ENCODE measurements at regions not wholly inside any gene's neighbourhood (a gene's known extent, or its start where the extent isn't known, plus 50 kb on each side); places are given as distances from the start of the nearest gene placed in this dataset.

- no peaks in the 10 kb centered on the region for H3K36me3 Mint-ChIP-seq
- no peak overlapping the region for H3K4me3 Mint-ChIP-seq
- H3K27ac Mint-ChIP-seq: no peak overlapping the region
- no peak for DNase-seq
- H3K9me3 Mint-ChIP-seq: peaks cover 0 to 3% (median 0%) of the 10 kb centered on the region in 3 donors
- Histone ChIP-seq H3K9me3 (no peaks in the 10 kb centered on the region), H3K4me3 (ENCODE audit: control insufficient read depth in 1 of 2, extremely low read depth in 1 of 2, low read length in 1 of 2) (no peak overlapping the region), H3K4me1 (ENCODE audit: control insufficient read depth in 1 of 2, extremely low read depth in 1 of 2, insufficient read depth in 2 of 2, low read length in 2 of 2) (no peaks in the 10 kb centered on the region), H3K36me3 (ENCODE audit: control insufficient read depth in 2 of 2, extremely low read depth in 1 of 2, insufficient read depth in 1 of 2, low read length in 1 of 2) (no peaks in the 10 kb centered on the region), H3K27ac (ENCODE audit: low read length) (no peak overlapping the region), H3K27me3 (replicated peaks in 1 of 2; ENCODE audit: control insufficient read depth in 2 of 2, extremely low read depth in 1 of 2, insufficient read depth in 2 of 2, low read length in 1 of 2) (no peaks in the 10 kb centered on the region)
- H3K4me1 Mint-ChIP-seq: no peaks in the 10 kb centered on the region
- CTCF ChIA-PET: no interaction called here
- peaks cover 4% of the 10 kb centered on the region in 2 donors for H3K27me3 Mint-ChIP-seq
- no CpG with 5 or more reads among the region's 7 CpGs for WGBS (ENCODE audit: insufficient coverage)
- ATAC-seq (replicated peaks in 1 of 4): no peak
- POLR2A ChIA-PET: interaction anchor here in 1 of 2 donors (0.6 kb wide), 1 partner anchor 351 kb away, joined by 4 read pairs; no protein-coding TSS in a partner anchor
Measured at GRCh38 chr5:58153255-58153654, 306.6 kb downstream of the PLK2 start.

- no peak overlapping the region for H3K27ac Mint-ChIP-seq
- ChIA-PET CTCF (no interaction called here), POLR2A (no interaction called here)
- H3K36me3 ChIP-seq (ENCODE audit: control insufficient read depth in 2 of 2, extremely low read depth in 1 of 2, insufficient read depth in 1 of 2, low read length in 1 of 2): no peaks in the 10 kb centered on the region
- H3K4me1 Mint-ChIP-seq: no peaks in the 10 kb centered on the region
- peaks cover 0 to 3% (median 0%) of the 10 kb centered on the region in 3 donors for H3K9me3 Mint-ChIP-seq
- H3K9me3 ChIP-seq: no peaks in the 10 kb centered on the region
- ATAC-seq (replicated peaks in 1 of 4) (no peak), DNase-seq (no peak)
- WGBS (ENCODE audit: insufficient coverage): no CpG with 5 or more reads among the region's 1 CpG
- H3K27me3 Mint-ChIP-seq: peaks cover 4% of the 10 kb centered on the region in 2 donors
- no peak overlapping the region for H3K4me3 Mint-ChIP-seq
- no peaks in the 10 kb centered on the region for H3K4me1 ChIP-seq (ENCODE audit: control insufficient read depth in 1 of 2, extremely low read depth in 1 of 2, insufficient read depth in 2 of 2, low read length in 2 of 2)
- H3K4me3 ChIP-seq (ENCODE audit: control insufficient read depth in 1 of 2, extremely low read depth in 1 of 2, low read length in 1 of 2): no peak overlapping the region
- H3K27me3 ChIP-seq (replicated peaks in 1 of 2; ENCODE audit: control insufficient read depth in 2 of 2, extremely low read depth in 1 of 2, insufficient read depth in 2 of 2, low read length in 1 of 2): no peaks in the 10 kb centered on the region
- H3K36me3 Mint-ChIP-seq: no peaks in the 10 kb centered on the region
- no peak overlapping the region for H3K27ac ChIP-seq (ENCODE audit: low read length)
Measured at GRCh38 chr5:58151414-58151813, 308.5 kb downstream of the PLK2 start.

GRCh38 chr5:58150926-58151325 lies 309.0 kb downstream of the PLK2 start:
- no peak overlapping the region for H3K27ac Mint-ChIP-seq
- ATAC-seq (replicated peaks in 1 of 4) (no peak), DNase-seq (no peak)
- H3K4me1 ChIP-seq (ENCODE audit: control insufficient read depth in 1 of 2, extremely low read depth in 1 of 2, insufficient read depth in 2 of 2, low read length in 2 of 2): no peaks in the 10 kb centered on the region
- POLR2A ChIA-PET: no interaction called here
- H3K4me3 ChIP-seq (ENCODE audit: control insufficient read depth in 1 of 2, extremely low read depth in 1 of 2, low read length in 1 of 2): no peak overlapping the region
- H3K27me3 ChIP-seq (replicated peaks in 1 of 2; ENCODE audit: control insufficient read depth in 2 of 2, extremely low read depth in 1 of 2, insufficient read depth in 2 of 2, low read length in 1 of 2): no peaks in the 10 kb centered on the region
- no peak overlapping the region for H3K4me3 Mint-ChIP-seq
- H3K9me3 ChIP-seq: no peaks in the 10 kb centered on the region
- no peaks in the 10 kb centered on the region for H3K36me3 ChIP-seq (ENCODE audit: control insufficient read depth in 2 of 2, extremely low read depth in 1 of 2, insufficient read depth in 1 of 2, low read length in 1 of 2)
- H3K4me1 Mint-ChIP-seq: no peaks in the 10 kb centered on the region
- H3K36me3 Mint-ChIP-seq: no peaks in the 10 kb centered on the region
- H3K27ac ChIP-seq (ENCODE audit: low read length): no peak overlapping the region
- H3K27me3 Mint-ChIP-seq: peaks cover 4% of the 10 kb centered on the region in 2 donors
- H3K9me3 Mint-ChIP-seq: peaks cover 0 to 3% (median 0%) of the 10 kb centered on the region in 3 donors
- CTCF ChIA-PET: no interaction called here
- 80% methylated on average over 1 of the region's 2 CpGs for WGBS (ENCODE audit: insufficient coverage)

- no peak overlapping the region for H3K4me3 Mint-ChIP-seq
Measured at GRCh38 chr5:58149746-58150145, 310.1 kb downstream of the PLK2 start.

GRCh38 chr5:58149345-58149744 lies 310.5 kb downstream of the PLK2 start:
- no peak for DNase-seq
- no peaks in the 10 kb centered on the region for H3K27me3 ChIP-seq (replicated peaks in 1 of 2; ENCODE audit: control insufficient read depth in 2 of 2, extremely low read depth in 1 of 2, insufficient read depth in 2 of 2, low read length in 1 of 2)
- Mint-ChIP-seq H3K27me3 (peaks cover 4% of the 10 kb centered on the region in 2 donors), H3K9me3 (peaks cover 0 to 3% (median 0%) of the 10 kb centered on the region in 3 donors), H3K4me3 (no peak overlapping the region), H3K36me3 (no peaks in the 10 kb centered on the region), H3K27ac (no peak overlapping the region), H3K4me1 (no peaks in the 10 kb centered on the region)
- H3K4me3 ChIP-seq (ENCODE audit: control insufficient read depth in 1 of 2, extremely low read depth in 1 of 2, low read length in 1 of 2): no peak overlapping the region
- CTCF ChIA-PET: no interaction called here
- no peaks in the 10 kb centered on the region for H3K9me3 ChIP-seq
- no peak for ATAC-seq (replicated peaks in 1 of 4)
- WGBS (ENCODE audit: insufficient coverage): 45% methylated on average over 2 of the region's 3 CpGs
- no peaks in the 10 kb centered on the region for H3K36me3 ChIP-seq (ENCODE audit: control insufficient read depth in 2 of 2, extremely low read depth in 1 of 2, insufficient read depth in 1 of 2, low read length in 1 of 2)
- no peak overlapping the region for H3K27ac ChIP-seq (ENCODE audit: low read length)
- POLR2A ChIA-PET: no interaction called here
- H3K4me1 ChIP-seq (ENCODE audit: control insufficient read depth in 1 of 2, extremely low read depth in 1 of 2, insufficient read depth in 2 of 2, low read length in 2 of 2): no peaks in the 10 kb centered on the region

More at GRCh38 chr5:58149746-58150145, 310.1 kb downstream of the PLK2 start:
- no peak overlapping the region for H3K27ac Mint-ChIP-seq
- peaks cover 4% of the 10 kb centered on the region in 2 donors for H3K27me3 Mint-ChIP-seq
- no peaks in the 10 kb centered on the region for H3K9me3 ChIP-seq
- no peaks in the 10 kb centered on the region for H3K36me3 Mint-ChIP-seq
- peaks cover 0 to 3% (median 0%) of the 10 kb centered on the region in 3 donors for H3K9me3 Mint-ChIP-seq
- WGBS (ENCODE audit: insufficient coverage): 100% methylated on average over 1 of the region's 4 CpGs
- H3K36me3 ChIP-seq (ENCODE audit: control insufficient read depth in 2 of 2, extremely low read depth in 1 of 2, insufficient read depth in 1 of 2, low read length in 1 of 2): no peaks in the 10 kb centered on the region
- ChIA-PET POLR2A (no interaction called here), CTCF (no interaction called here)
- H3K4me3 ChIP-seq (ENCODE audit: control insufficient read depth in 1 of 2, extremely low read depth in 1 of 2, low read length in 1 of 2): no peak overlapping the region
- H3K27ac ChIP-seq (ENCODE audit: low read length): no peak overlapping the region
- no peak for DNase-seq
- no peak for ATAC-seq (replicated peaks in 1 of 4)
- H3K27me3 ChIP-seq (replicated peaks in 1 of 2; ENCODE audit: control insufficient read depth in 2 of 2, extremely low read depth in 1 of 2, insufficient read depth in 2 of 2, low read length in 1 of 2): no peaks in the 10 kb centered on the region
- H3K4me1 ChIP-seq (ENCODE audit: control insufficient read depth in 1 of 2, extremely low read depth in 1 of 2, insufficient read depth in 2 of 2, low read length in 2 of 2): no peaks in the 10 kb centered on the region
- H3K4me1 Mint-ChIP-seq: no peaks in the 10 kb centered on the region

- no peaks in the 10 kb centered on the region for H3K36me3 Mint-ChIP-seq
- Histone ChIP-seq H3K4me1 (ENCODE audit: control insufficient read depth in 1 of 2, extremely low read depth in 1 of 2, insufficient read depth in 2 of 2, low read length in 2 of 2) (no peaks in the 10 kb centered on the region), H3K36me3 (ENCODE audit: control insufficient read depth in 2 of 2, extremely low read depth in 1 of 2, insufficient read depth in 1 of 2, low read length in 1 of 2) (no peaks in the 10 kb centered on the region), H3K9me3 (no peaks in the 10 kb centered on the region), H3K27me3 (replicated peaks in 1 of 2; ENCODE audit: control insufficient read depth in 2 of 2, extremely low read depth in 1 of 2, insufficient read depth in 2 of 2, low read length in 1 of 2) (no peaks in the 10 kb centered on the region), H3K4me3 (ENCODE audit: control insufficient read depth in 1 of 2, extremely low read depth in 1 of 2, low read length in 1 of 2) (no peak overlapping the region), H3K27ac (ENCODE audit: low read length) (no peak overlapping the region)
- POLR2A ChIA-PET: no interaction called here
- no peak for DNase-seq
- peaks cover 4% of the 10 kb centered on the region in 2 donors for H3K27me3 Mint-ChIP-seq
- peaks cover 0 to 3% (median 0%) of the 10 kb centered on the region in 3 donors for H3K9me3 Mint-ChIP-seq
- CTCF ChIA-PET: no interaction called here
- H3K27ac Mint-ChIP-seq: no peak overlapping the region
- ATAC-seq (replicated peaks in 1 of 4): no peak
- no peak overlapping the region for H3K4me3 Mint-ChIP-seq
- no peaks in the 10 kb centered on the region for H3K4me1 Mint-ChIP-seq
Measured at GRCh38 chr5:58148254-58148775, 311.6 kb downstream of the PLK2 start.

- Mint-ChIP-seq H3K9me3 (no peaks in the 10 kb centered on the region), H3K27ac (no peak overlapping the region), H3K4me3 (no peak overlapping the region), H3K4me1 (no peaks in the 10 kb centered on the region), H3K27me3 (no peaks in the 10 kb centered on the region), H3K36me3 (no peaks in the 10 kb centered on the region)
- Histone ChIP-seq H3K9me3 (no peaks in the 10 kb centered on the region), H3K36me3 (ENCODE audit: control insufficient read depth in 2 of 2, extremely low read depth in 1 of 2, insufficient read depth in 1 of 2, low read length in 1 of 2) (no peaks in the 10 kb centered on the region), H3K4me1 (ENCODE audit: control insufficient read depth in 1 of 2, extremely low read depth in 1 of 2, insufficient read depth in 2 of 2, low read length in 2 of 2) (no peaks in the 10 kb centered on the region), H3K27me3 (replicated peaks in 1 of 2; ENCODE audit: control insufficient read depth in 2 of 2, extremely low read depth in 1 of 2, insufficient read depth in 2 of 2, low read length in 1 of 2) (no peaks in the 10 kb centered on the region), H3K4me3 (ENCODE audit: control insufficient read depth in 1 of 2, extremely low read depth in 1 of 2, low read length in 1 of 2) (no peak overlapping the region), H3K27ac (ENCODE audit: low read length) (no peak overlapping the region)
- ATAC-seq (replicated peaks in 1 of 4): no peak
- CTCF ChIA-PET: no interaction called here
- WGBS (ENCODE audit: insufficient coverage): 90% methylated on average over 2 of the region's 11 CpGs
- POLR2A ChIA-PET: no interaction called here
- no peak for DNase-seq
Measured at GRCh38 chr5:58145397-58145934, 314.4 kb downstream of the PLK2 start.
